Suprapubic skin (tissue), 4 donors: ENCODE measurements at regions not wholly inside any gene's neighbourhood (a gene's known extent, or its start where the extent isn't known, plus 50 kb on each side); places are given as distances from the start of the nearest gene placed in this dataset.

ENCODE experiments used
- CTCF ChIP-seq, 2 donors: fragments of 200-600 bp in 1 of 2; fragments of 450-650 bp in 1 of 2; sonication (generic) in 1 of 2; IDR thresholded peaks; one replicate each; pipeline ENCODE4 v1.5.1; 2016 to 2019; ENCODE audit warnings: antibody characterized with exemption in 2 of 2, mild to moderate bottlenecking in 1 of 2, moderate library complexity in 1 of 2
- EP300 ChIP-seq: sonication (generic); formaldehyde crosslinking; IDR thresholded peaks from one replicate; pipeline ENCODE4 v1.6.1; 2017; ENCODE audit warnings: antibody characterized with exemption
- POLR2A ChIP-seq, 2 donors: fragments of 450-650 bp; IDR thresholded peaks; one replicate each; pipeline ENCODE4 v1.6.1; 2017; ENCODE audit warnings: antibody characterized with exemption in 2 of 2, mild to moderate bottlenecking in 2 of 2, moderate library complexity in 2 of 2
- POLR2AphosphoS5 ChIP-seq, 3 donors: sonication (generic); formaldehyde crosslinking; IDR thresholded peaks; one replicate each; pipeline ENCODE4 v1.6.1; 2017; ENCODE audit warnings: antibody characterized with exemption in 3 of 3

GRCh38 chr16:9480503-9480902 lies 389.1 kb downstream of the HAPSTR1 start:
- TF ChIP-seq CTCF (IDR thresholded peaks at IDR 0.05): no peak
- TF ChIP-seq POLR2AphosphoS5 (IDR thresholded peaks at IDR 0.05): no peak
- no peak for TF ChIP-seq POLR2A (IDR thresholded peaks at IDR 0.05)
- TF ChIP-seq EP300: no peak
